ENCODE measurements at regions not wholly inside any gene's neighbourhood (a gene's known extent, or its start where the extent isn't known, plus 50 kb on each side); places are given as distances from the start of the nearest gene placed in this dataset.

DNA sequence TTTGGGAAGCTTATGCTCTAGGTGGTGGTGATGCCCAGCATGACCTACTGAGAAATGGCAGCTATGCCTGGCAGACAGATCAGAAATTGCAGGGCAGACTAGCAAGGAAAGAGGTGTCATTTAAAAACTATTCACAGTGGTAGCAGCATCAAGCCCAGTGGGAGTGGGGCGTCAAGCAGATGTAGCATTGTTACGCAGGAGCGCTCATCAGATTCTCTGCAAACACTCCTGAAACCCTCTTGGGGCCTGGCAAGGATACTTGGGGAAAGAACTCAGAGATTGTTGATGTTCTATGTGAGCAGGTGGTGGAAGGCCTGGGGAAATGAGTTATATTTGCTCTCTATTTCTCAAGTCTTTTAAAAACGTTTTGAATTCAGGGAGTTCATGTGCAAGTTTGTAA lies 437.6 kb downstream of the RAPGEF2 start:
- no peaks in the 10 kb centered on the region for H3K36me3 ChIP-seq (ENCODE audit: control insufficient read depth, low read depth, low read length)
- H3K9me3 ChIP-seq (ENCODE audit: control insufficient read depth, low read depth, low read length) = peaks cover 14% of the 10 kb centered on the region
- H3K27me3 ChIP-seq (ENCODE audit: control insufficient read depth, insufficient read depth, low read length) = no peaks in the 10 kb centered on the region
- peaks cover 35% of the 10 kb centered on the region for H3K4me1 ChIP-seq (ENCODE audit: control insufficient read depth, low read depth, low read length)
- no peak overlapping the region for H3K9ac ChIP-seq (ENCODE audit: low read length)
- H3K27ac ChIP-seq (ENCODE audit: low read length) = no peak overlapping the region
- H3K4me3 ChIP-seq (ENCODE audit: low read length) = no peak overlapping the region

DNA sequence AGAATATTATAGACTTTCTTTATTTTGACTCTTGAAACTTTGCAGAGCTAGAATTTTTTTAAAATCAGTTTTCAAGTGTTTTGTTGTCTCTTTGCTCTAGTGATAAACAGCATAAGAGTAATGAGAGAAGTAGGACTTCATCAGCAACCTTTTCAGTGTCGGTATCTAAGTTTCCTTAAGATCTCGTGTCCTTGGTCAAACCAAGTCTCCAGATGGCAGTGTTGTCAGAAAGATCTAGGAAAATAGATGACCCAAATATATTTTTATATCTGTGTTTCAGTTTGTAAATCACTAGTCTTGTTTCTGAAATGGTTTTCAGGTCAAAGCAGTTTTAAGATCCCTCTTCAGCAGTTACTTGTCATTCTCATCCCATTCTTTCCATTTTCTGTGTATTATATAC lies 438.3 kb downstream of the RAPGEF2 start:
- peaks cover 35% of the 10 kb centered on the region for H3K4me1 ChIP-seq (ENCODE audit: control insufficient read depth, low read depth, low read length)
- H3K9me3 ChIP-seq (ENCODE audit: control insufficient read depth, low read depth, low read length) = peaks cover 8% of the 10 kb centered on the region

DNA sequence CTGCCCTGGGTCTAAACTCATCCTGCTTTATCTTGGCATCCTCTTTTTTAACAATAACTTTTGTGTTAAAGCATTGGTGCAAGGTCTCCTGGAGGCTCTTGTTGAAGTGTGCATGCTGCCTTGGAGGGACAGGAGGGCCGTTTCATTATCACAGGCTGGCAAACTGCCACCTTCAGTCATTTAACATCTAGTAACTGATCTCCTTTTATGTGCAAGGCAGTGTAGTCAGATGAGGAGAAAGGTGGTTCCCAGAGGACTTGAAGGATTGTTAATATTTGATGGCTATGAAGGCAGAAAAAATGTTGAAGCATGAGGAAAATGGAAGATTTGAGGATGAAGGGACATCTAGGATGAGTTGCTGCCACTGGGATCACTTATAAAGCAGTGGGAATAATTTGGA lies 439.4 kb downstream of the RAPGEF2 start:
- H3K36me3 ChIP-seq (ENCODE audit: control insufficient read depth, low read depth, low read length) = no peaks in the 10 kb centered on the region
- H3K9me3 ChIP-seq (ENCODE audit: control insufficient read depth, low read depth, low read length) = no peaks in the 10 kb centered on the region
- no peak overlapping the region for H3K27ac ChIP-seq (ENCODE audit: low read length)
- peaks cover 35% of the 10 kb centered on the region for H3K4me1 ChIP-seq (ENCODE audit: control insufficient read depth, low read depth, low read length)
- no peak overlapping the region for H3K9ac ChIP-seq (ENCODE audit: low read length)
- no peaks in the 10 kb centered on the region for H3K27me3 ChIP-seq (ENCODE audit: control insufficient read depth, insufficient read depth, low read length)
- H3K4me3 ChIP-seq (ENCODE audit: low read length) = no peak overlapping the region

More for the DNA sequence above, 438.3 kb downstream of the RAPGEF2 start:
- no peaks in the 10 kb centered on the region for H3K27me3 ChIP-seq (ENCODE audit: control insufficient read depth, insufficient read depth, low read length)
- no peak overlapping the region for H3K9ac ChIP-seq (ENCODE audit: low read length)
- H3K36me3 ChIP-seq (ENCODE audit: control insufficient read depth, low read depth, low read length) = no peaks in the 10 kb centered on the region
- H3K27ac ChIP-seq (ENCODE audit: low read length) = no peak overlapping the region
- no peak overlapping the region for H3K4me3 ChIP-seq (ENCODE audit: low read length)

DNA sequence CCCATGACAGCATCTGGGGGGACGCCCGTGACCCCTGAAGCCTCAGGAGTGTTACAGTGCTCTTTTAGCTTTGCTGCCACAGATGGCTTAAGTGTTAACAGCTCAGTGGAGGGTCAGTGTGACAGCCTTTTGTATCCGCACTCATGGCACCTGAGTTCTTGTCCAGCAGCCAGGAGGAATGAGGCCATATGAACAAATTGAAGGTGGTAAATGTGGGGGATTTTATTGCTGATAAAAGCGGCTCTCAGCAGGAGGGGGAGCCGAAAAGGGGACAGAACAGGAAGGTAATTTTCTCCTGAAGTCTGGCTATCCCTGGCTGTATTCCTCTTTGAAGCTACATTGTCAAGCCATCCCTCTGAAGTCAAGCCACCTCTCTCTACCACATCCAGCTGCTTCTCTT lies 441.0 kb downstream of the RAPGEF2 start:
- Histone ChIP-seq H3K36me3 (ENCODE audit: control insufficient read depth, low read depth, low read length) (no peaks in the 10 kb centered on the region), H3K4me3 (ENCODE audit: low read length) (no peak overlapping the region), H3K9ac (ENCODE audit: low read length) (no peak overlapping the region), H3K27ac (ENCODE audit: low read length) (no peak overlapping the region), H3K4me1 (ENCODE audit: control insufficient read depth, low read depth, low read length) (peaks cover 35% of the 10 kb centered on the region), H3K27me3 (ENCODE audit: control insufficient read depth, insufficient read depth, low read length) (no peaks in the 10 kb centered on the region), H3K9me3 (ENCODE audit: control insufficient read depth, low read depth, low read length) (no peaks in the 10 kb centered on the region)

DNA sequence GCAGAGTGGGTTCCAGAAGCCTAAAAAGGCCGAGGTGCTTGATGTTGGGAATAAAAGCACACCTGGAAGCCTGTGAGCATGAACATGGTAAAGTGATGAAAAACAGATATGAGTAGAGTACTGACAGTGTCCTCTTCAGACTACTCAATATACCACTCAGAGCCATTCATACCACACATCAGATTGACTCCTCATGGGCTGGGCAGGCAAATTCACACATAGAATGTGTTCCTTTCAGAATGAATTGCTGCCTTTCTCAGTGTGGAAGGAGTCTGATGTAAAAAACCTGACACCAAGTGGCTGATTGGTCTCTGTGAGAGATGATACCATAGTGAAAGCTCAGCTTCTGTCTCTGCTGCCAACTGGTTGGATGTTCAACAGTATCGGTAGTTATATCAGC lies 442.7 kb downstream of the RAPGEF2 start:
- Histone ChIP-seq H3K4me1 (ENCODE audit: control insufficient read depth, low read depth, low read length) (peaks cover 19% of the 10 kb centered on the region), H3K27me3 (ENCODE audit: control insufficient read depth, insufficient read depth, low read length) (no peaks in the 10 kb centered on the region), H3K9ac (ENCODE audit: low read length) (no peak overlapping the region), H3K36me3 (ENCODE audit: control insufficient read depth, low read depth, low read length) (no peaks in the 10 kb centered on the region), H3K4me3 (ENCODE audit: low read length) (no peak overlapping the region), H3K9me3 (ENCODE audit: control insufficient read depth, low read depth, low read length) (no peaks in the 10 kb centered on the region), H3K27ac (ENCODE audit: low read length) (no peak overlapping the region)

DNA sequence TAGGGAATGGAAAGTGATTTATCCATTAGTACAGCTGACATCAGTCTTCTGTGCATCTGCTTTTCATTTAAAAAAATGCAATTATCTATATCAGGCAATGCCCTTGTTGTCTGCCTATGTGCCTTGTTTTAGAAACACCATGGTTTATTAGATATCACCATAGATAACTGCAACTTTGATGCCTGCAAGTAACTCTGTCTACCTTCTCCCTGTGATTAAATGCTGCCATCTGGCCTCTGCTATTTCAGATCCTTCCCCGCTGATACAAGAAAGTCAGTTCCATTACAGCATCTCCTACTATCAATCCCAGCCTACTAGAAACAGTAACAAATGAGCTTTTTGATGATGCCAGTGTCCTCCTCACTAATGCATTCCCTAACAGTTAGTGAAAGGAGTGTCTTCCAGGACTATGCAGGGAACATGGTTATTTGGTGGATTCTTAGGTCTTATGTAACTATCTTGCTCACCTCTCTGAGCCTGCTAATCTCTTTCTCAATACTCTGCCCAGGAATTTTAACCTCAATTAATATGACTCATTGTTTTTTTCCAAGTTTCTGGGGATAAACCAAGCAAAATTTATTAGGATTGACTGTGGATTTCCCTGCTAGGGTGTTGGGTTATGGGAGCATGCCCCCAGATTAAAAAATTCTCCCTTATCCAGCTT lies 444.9 kb downstream of the RAPGEF2 start:
- no peaks in the 10 kb centered on the region for H3K4me1 ChIP-seq (ENCODE audit: control insufficient read depth, low read depth, low read length)
- no peak overlapping the region for H3K9ac ChIP-seq (ENCODE audit: low read length)
- H3K27me3 ChIP-seq (ENCODE audit: control insufficient read depth, insufficient read depth, low read length) = no peaks in the 10 kb centered on the region
- H3K4me3 ChIP-seq (ENCODE audit: low read length) = no peak overlapping the region
- no peaks in the 10 kb centered on the region for H3K36me3 ChIP-seq (ENCODE audit: control insufficient read depth, low read depth, low read length)
- no peak overlapping the region for H3K27ac ChIP-seq (ENCODE audit: low read length)
- no peaks in the 10 kb centered on the region for H3K9me3 ChIP-seq (ENCODE audit: control insufficient read depth, low read depth, low read length)

DNA sequence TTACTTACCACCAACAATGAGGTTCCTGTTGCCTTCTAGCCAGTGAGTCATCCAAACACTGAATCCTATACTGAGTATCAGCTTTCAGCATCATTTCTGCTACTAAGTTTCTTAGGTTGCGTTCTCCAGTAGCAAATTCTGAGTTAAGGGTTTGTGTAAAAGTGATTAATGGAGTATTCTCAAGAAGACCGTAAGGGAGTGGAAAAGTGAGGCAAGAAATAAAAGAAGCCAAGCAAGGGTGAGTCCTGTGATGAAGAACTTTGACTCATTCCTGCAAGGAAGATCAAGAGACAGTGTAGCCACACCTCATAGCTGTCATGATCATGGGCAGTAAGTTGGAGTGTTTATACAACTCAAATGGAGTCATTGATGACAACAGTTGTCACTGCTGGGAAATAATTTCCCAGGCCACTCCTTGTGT lies 446.2 kb downstream of the RAPGEF2 start:
- Histone ChIP-seq H3K9ac (ENCODE audit: low read length) (no peak overlapping the region), H3K4me3 (ENCODE audit: low read length) (no peak overlapping the region), H3K27me3 (ENCODE audit: control insufficient read depth, insufficient read depth, low read length) (no peaks in the 10 kb centered on the region), H3K9me3 (ENCODE audit: control insufficient read depth, low read depth, low read length) (no peaks in the 10 kb centered on the region), H3K27ac (ENCODE audit: low read length) (no peak overlapping the region), H3K36me3 (ENCODE audit: control insufficient read depth, low read depth, low read length) (no peaks in the 10 kb centered on the region), H3K4me1 (ENCODE audit: control insufficient read depth, low read depth, low read length) (no peaks in the 10 kb centered on the region)

DNA sequence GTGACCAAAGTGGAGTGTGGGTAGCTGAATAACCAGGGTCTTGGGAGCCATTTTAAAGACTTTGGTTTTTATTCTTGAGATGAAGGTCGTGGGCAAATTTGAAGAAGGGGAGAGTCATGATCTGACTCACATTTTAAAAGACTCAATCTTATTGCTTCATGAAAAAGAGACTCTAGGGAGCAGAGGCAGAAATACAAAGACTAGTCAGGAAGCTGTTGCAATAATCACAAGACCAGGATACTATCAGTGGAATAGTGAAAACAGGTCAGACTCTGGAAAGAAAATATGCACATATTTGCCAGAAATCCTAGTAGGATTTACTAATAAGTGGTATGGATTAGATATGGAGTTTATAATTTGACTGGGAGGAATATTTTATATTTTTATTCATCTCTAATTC lies 448.4 kb downstream of the RAPGEF2 start:
- no peaks in the 10 kb centered on the region for H3K36me3 ChIP-seq (ENCODE audit: control insufficient read depth, low read depth, low read length)
- H3K27ac ChIP-seq (ENCODE audit: low read length) = no peak overlapping the region
- H3K27me3 ChIP-seq (ENCODE audit: control insufficient read depth, insufficient read depth, low read length) = no peaks in the 10 kb centered on the region
- no peaks in the 10 kb centered on the region for H3K9me3 ChIP-seq (ENCODE audit: control insufficient read depth, low read depth, low read length)
- H3K9ac ChIP-seq (ENCODE audit: low read length) = no peak overlapping the region
- no peak overlapping the region for H3K4me3 ChIP-seq (ENCODE audit: low read length)
- H3K4me1 ChIP-seq (ENCODE audit: control insufficient read depth, low read depth, low read length) = no peaks in the 10 kb centered on the region

DNA sequence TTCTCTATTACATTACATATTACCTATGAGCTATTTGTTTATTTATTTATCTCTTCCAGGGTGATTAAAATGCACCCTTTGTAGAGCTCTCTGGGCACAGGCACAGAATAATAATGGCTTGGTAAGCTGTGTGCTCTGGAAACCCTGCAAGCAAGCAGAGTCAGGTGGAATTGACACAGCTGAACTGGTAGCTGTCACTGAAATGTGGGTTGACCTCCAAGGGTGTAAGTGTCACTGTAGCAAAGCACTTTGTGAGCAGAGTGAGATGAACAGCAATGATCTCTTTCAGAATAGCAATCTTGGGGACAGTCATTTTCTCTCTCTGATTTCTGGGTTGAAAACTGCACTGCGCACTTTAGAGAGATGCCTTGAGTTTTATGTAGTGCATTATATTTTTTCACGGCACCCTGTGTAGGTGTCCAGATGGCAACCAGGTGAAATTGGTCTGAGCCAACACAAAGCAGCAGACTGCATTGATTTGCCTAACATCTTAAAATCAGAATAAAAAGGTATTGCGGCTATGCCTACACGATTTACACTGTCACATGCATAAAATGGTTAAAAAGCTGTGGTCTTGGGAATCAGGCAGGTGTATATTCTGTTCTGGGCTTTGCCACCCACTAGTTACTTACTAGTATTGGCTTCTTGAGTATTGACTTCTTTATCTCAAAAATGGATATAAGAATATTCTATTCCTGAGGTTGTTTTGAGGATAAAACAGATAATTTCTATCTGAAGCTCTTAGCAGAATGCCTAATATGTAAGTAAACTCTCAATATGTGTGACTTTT lies 450.3 kb downstream of the RAPGEF2 start:
- Histone ChIP-seq H3K36me3 (ENCODE audit: control insufficient read depth, low read depth, low read length) (no peaks in the 10 kb centered on the region), H3K9me3 (ENCODE audit: control insufficient read depth, low read depth, low read length) (no peaks in the 10 kb centered on the region), H3K4me1 (ENCODE audit: control insufficient read depth, low read depth, low read length) (peaks cover 4% of the 10 kb centered on the region), H3K4me3 (ENCODE audit: low read length) (no peak overlapping the region), H3K27ac (ENCODE audit: low read length) (no peak overlapping the region), H3K27me3 (ENCODE audit: control insufficient read depth, insufficient read depth, low read length) (no peaks in the 10 kb centered on the region), H3K9ac (ENCODE audit: low read length) (no peak overlapping the region)

DNA sequence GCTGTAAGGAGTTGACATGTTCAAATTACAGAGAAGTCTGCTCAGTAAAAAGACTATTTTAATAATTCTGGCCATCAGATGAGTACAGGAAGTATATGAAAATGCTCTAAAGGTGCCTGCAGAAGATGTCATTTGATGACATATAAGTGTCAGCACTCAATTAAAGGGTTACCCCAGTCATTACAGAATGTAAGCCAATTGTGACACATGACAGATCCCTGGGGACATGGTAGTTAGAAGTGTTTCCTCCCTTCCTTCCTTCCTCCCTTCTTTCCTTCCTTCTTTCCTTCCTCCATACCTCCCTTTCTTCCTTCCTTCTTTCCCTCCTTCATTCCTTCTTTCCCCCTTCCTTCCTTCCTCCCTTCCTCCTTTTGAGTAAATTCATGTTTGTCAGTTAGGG lies 453.0 kb downstream of the RAPGEF2 start:
- Histone ChIP-seq H3K36me3 (ENCODE audit: control insufficient read depth, low read depth, low read length) (no peaks in the 10 kb centered on the region), H3K27ac (ENCODE audit: low read length) (no peak overlapping the region), H3K9ac (ENCODE audit: low read length) (no peak overlapping the region), H3K4me1 (ENCODE audit: control insufficient read depth, low read depth, low read length) (peaks cover 7% of the 10 kb centered on the region), H3K27me3 (ENCODE audit: control insufficient read depth, insufficient read depth, low read length) (no peaks in the 10 kb centered on the region), H3K4me3 (ENCODE audit: low read length) (no peak overlapping the region), H3K9me3 (ENCODE audit: control insufficient read depth, low read depth, low read length) (no peaks in the 10 kb centered on the region)

DNA sequence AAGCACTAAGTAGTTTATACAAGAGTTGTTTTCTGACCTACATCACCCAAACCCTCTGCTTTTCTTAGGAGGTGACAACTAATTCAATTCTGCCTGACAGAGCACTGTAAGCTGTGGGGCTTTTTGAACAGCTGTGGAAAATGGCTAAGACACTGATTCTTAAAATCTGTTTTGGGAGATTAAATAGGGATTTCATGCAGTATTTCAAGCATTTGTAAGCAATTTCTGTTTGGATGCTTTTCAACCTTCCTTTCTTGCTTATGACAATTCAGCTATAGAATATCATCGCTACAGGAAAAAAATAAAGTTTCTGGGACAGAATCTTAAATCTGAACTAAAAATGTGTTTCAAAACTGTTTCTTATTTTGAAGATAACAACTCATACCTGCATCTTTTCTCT lies 459.5 kb downstream of the RAPGEF2 start:
- H3K9me3 ChIP-seq (ENCODE audit: control insufficient read depth, low read depth, low read length) = peaks cover 2% of the 10 kb centered on the region
- no peak overlapping the region for H3K27ac ChIP-seq (ENCODE audit: low read length)
- no peak overlapping the region for H3K9ac ChIP-seq (ENCODE audit: low read length)
- no peaks in the 10 kb centered on the region for H3K36me3 ChIP-seq (ENCODE audit: control insufficient read depth, low read depth, low read length)
- no peak overlapping the region for H3K4me3 ChIP-seq (ENCODE audit: low read length)
- H3K4me1 ChIP-seq (ENCODE audit: control insufficient read depth, low read depth, low read length) = peaks cover 7% of the 10 kb centered on the region
- H3K27me3 ChIP-seq (ENCODE audit: control insufficient read depth, insufficient read depth, low read length) = no peaks in the 10 kb centered on the region

DNA sequence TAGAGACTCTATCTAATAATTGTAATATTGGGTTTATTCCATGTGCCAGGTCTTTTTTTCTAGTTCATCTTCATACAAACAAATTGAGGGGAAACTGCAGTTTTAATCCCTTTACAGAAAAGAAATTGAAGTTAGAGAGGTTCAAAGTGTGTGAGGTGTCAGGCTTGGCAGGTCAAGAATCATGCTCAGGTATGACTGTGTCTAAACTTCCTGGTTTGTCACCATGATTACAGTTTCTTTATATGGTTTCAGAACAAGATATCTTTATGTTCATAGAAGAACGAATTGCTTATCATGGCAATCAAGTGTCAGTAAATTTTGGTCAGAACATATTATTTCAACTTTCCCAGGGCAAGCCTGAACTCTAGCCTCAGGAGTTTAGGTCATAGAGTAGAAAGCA lies 460.4 kb downstream of the RAPGEF2 start:
- peaks cover 3% of the 10 kb centered on the region for H3K9me3 ChIP-seq (ENCODE audit: control insufficient read depth, low read depth, low read length)
- H3K4me1 ChIP-seq (ENCODE audit: control insufficient read depth, low read depth, low read length) = peaks cover 2% of the 10 kb centered on the region
- H3K27me3 ChIP-seq (ENCODE audit: control insufficient read depth, insufficient read depth, low read length) = no peaks in the 10 kb centered on the region
- H3K36me3 ChIP-seq (ENCODE audit: control insufficient read depth, low read depth, low read length) = no peaks in the 10 kb centered on the region
- no peak overlapping the region for H3K9ac ChIP-seq (ENCODE audit: low read length)
- H3K27ac ChIP-seq (ENCODE audit: low read length) = no peak overlapping the region
- H3K4me3 ChIP-seq (ENCODE audit: low read length) = no peak overlapping the region

All from iPS-18a (cell line).